Inferior parietal cortex (tissue), 1 donor: ENCODE measurements at regions not wholly inside any gene's neighbourhood (a gene's known extent, or its start where the extent isn't known, plus 50 kb on each side); places are given as distances from the start of the nearest gene placed in this dataset.
"Not testable (repeated sequence)": the region's sequence is repeated elsewhere in the genome, so short reads cannot be mapped to it uniquely, and the experiment has no call there.

Experiments
- DNase-seq: peaks from one replicate; pipeline ENCODE4 v3.0.0-alpha.2; 2016; ENCODE audit errors: extremely low spot score

DNA sequence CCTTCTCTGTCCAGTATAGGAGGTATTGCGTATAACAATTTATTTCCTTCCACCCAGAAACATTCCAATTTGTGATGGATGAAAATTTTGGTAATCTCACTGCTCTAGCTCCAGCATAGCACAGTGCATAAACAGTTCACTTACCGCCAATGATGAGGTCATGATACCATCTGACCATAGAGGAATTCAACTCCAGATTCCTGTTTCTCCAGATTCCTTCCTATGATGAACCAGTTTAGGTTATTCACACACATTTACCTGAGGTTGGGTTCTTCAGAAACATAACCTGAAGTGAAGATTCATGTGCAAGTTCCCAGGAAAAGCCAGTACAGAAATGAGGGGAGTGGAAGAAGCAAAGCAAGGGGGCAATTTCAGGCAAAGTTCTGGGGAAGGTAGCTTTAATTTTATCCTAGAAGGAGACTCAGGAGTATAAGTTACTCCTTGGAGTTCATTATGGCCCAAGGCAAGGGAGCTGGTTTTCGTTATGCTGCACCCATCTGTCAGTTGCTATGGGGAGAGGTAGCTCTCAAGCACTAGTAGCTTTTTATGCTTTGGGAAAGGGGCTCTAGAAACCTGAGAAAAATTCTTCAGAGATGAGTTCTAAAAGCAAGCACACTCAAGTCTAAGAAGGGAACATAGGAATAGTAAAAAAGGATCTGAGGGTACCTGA lies 121.6 kb downstream of the CASP12 start:
- no peak for DNase-seq

DNA sequence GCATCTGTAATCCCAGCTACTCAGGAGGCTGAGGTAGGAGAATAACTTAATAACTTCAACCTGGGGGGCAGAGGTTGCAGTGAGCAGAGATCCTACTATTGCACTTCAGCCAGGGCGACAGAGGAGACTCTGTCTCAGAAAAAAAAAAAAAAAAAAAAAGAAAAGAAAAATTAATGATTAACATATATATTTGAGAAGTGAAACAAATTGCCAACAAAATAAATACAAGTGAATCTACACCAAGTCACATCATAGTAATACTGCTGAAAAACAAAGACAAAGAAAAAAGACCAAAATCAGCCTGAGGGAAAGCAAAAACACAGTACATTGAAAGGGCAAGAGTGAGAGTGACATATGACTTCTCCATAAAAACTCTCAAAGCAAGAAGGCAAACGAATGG lies 123.7 kb downstream of the CASP12 start:
- no peak for DNase-seq

DNA sequence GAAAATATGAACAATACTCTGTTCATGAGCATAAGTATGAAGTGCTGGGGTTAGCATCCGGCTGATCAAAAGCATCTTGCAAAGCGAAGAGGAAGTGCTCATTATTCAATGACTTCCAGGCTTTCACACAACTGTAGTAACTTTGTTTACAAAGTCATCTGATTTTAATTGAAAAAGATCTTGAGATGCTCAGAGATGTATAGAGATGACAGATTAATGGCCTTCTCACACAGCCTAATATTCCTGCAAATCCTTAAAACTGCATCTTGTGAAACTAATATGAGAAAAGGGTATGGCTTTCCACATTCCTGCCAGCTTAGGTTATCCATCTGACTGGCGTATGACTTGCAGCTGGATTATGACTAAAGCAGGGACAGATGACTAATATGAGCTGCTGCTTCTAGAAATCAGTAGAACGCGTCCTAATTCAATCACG lies 125.4 kb downstream of the CASP12 start:
- DNase-seq: no peak

DNA sequence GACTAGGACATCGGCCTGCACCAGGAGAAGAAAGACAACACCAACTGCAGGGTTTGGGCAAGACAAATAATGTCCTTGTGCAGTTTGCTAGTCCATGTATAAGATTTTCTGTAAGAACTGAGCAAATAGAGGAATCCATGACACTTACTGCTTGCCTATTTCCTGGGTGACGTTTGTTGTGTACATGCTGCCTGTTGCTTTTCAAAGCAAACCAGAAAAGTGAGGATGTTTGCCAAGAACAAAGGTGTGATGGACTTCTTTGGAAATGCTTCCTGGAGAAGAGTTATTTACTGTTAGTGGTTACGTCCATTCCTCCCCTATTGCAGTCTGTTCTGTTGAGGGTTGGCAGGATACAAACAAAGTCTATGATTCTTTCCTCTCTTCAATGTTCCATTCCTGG lies 126.5 kb downstream of the CASP12 start:
- DNase-seq: no peak

DNA sequence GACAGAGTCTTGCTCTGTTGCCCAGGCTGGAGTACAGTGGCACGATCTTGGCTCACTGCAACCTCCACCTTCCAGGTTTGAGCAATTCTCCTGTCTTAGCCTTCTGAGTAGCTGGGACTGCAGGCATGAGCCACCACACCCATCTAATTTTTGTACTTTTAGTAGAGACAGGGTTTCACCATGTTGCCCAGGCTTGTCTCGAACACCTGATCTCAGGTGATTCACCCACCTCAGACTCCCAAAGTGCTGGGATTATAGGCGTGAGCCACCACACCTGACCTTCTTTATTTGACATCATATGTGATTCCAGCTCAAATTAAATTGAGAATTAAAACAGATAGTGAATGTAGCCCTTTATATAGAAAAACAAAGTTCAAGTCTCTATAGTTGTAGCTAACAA lies 127.2 kb downstream of the CASP12 start:
- DNase-seq: not testable (repeated sequence)

DNA sequence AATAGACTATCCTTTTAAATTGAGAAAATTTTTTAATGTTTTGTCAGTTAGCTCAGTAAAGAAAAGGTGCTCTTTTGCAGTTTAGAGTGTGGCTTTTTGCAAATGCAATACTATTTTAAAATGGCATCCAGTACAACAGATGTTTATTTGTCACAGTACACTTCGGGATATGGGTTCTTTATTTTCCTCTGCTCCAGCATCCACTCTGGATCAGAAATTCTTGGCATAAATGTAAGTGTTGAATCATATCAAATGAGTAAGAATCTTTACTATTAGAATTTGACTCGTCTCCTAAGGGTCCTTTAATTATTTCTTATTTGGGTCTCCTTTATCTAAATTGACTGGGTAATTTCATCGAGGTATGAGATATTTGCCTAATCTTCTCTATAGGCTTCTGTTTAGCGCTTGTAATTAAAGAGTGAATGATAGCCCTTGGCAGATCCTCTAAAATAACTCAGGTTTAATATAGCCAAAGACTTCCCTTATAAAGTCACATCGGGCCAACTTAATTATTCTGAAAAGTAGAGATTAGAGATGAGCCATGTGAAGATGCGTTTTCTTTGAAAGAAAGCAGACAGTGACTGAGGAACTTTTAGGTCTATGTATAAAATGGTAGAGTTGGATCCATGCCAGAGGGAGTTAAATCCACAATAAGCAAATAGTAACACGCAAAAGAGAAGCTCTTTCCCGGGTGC lies 132.7 kb downstream of the CASP12 start:
- DNase-seq: no peak

DNA sequence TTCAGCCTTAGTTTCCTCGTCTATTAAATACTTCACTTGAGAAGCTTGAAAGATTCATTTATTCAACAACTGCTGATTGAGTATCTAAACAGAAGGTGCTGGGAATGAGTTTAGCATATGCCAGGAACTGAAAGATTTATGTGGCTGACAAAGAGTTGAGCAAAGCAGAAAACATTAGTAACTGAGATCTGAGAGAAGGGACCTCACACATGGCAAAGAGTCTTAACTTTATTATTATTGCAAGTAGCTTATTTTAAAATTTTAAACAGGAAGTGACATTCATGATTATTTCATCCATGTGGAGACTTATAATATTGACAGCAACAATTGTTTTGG lies 133.6 kb downstream of the CASP12 start:
- DNase-seq: no peak

DNA sequence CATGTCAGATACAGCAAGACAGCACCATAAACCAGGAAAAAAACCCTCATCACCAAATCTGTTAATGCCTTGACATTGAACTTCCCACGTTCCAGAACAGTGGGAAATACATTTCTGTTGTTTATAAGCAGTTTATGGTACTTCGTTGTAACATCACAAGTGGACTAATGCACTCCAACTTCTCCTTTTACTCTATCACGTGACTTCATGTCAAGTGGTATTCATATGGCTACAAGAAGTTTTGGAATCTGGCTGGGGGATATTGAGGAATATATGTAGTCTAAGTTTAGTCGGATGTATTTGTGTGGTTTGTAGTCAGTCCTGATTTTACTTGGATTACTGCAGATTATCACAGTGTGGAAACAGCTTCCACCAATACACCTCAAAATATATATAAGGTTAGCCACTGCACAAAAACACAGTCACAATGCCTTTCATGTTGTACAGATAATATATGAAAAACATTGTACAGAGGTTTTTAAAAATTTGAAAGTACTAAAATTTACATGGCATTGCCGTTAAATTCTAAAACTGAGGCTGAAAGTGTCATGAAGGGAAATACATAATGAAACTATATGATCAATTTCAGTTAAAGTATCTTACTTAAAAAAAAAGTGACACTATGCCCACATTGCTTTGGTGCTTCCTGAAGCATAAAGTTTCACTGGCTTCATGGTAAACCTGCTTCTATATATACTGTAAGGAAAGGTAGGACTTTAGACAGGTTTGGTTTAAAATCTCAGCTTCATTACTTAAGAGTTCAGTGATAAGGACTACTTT lies 134.1 kb downstream of the CASP12 start:
- DNase-seq: no peak

DNA sequence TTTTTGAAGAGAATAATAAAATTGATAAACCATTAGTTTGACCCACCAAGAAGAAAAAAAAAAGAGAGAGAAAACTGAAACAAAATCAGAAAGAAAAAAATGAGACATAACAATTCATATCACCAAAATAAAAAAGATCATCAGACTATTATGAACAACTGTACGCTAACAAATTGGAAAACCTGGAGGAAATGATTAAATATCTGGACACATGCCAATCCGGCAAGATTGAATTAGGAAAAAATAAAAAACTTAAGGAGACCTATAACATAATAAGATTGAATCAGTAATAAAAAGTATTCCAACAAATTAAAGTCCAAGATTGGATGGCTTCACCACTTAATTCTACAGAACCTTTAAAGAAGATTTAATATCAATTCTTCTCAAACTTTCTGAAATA lies 136.7 kb downstream of the CASP12 start:
- DNase-seq: no peak

DNA sequence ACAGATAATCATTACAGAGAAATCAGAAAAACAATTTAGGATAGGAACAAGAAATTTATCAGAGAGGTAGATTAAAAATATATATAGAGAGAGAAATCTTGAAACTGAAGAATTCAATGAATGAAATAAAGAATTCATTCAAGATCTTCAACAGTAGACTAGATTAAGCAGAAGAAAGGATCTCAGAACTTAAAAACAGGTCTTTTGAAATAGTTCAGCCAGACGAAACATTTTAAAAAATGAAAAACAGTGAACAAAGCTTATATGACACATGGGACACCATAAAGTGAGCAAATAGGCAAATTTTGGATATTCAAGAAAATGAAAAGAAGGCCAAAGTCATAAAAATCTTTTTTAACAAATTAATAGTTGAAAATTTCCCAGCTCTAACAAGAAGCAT lies 138.8 kb downstream of the CASP12 start:
- no peak for DNase-seq

DNA sequence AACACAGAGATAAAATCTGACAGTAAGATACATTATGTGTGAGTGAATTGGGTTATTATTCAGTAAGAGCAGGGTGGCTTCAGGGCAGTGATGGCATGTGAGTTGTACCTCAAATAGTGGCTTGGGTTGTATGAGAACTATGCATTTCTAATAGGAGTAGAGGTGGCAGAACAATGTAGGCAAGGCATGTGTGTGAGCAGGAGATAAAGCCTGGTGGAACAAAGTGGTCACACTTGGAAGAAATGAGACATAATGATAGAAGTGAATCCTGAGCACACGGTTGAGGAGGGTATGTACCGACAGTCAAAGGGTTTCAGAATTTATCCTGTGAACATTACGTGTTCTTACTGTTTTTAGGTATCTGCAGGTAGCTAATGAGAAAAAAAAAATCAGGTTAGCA lies 159.3 kb downstream of the CASP12 start:
- no peak for DNase-seq

DNA sequence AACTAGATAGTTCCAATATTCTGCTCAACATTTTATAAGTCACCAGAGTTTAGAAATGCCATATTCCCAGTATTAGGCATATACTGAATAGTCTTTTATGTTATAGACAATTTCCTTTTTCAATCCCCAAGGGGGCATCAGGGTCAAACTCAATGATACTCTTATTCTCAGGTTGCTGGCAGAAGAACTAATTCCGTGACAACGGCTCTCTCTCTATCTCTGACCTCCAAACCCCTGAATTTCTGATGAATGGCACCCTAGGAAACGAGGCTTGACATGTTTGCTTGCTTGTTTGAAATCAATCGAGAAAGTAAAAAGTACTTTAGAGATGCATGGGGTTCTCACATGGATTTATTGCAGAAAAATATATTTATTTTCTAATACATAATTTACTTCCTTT lies 160.1 kb downstream of the CASP12 start:
- DNase-seq: no peak

DNA sequence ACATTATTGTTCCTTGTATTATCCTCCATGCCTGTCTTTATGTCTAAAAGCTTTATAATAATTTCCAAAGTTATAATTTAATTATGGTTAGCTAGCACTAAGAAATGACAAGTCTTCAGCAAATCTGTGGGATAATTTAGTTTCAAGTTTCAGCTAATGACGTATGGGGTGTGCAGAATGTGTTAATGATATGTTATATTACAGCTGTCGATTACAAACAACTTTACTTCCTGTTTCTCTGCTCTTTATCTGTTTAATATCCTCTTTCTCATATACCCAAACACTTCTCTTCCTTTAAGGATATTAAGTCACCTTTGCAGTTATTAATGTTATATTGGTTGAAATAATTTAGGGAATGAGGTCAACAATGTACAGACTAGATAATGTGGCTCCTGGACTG lies 161.8 kb downstream of the CASP12 start:
- DNase-seq: no peak

DNA sequence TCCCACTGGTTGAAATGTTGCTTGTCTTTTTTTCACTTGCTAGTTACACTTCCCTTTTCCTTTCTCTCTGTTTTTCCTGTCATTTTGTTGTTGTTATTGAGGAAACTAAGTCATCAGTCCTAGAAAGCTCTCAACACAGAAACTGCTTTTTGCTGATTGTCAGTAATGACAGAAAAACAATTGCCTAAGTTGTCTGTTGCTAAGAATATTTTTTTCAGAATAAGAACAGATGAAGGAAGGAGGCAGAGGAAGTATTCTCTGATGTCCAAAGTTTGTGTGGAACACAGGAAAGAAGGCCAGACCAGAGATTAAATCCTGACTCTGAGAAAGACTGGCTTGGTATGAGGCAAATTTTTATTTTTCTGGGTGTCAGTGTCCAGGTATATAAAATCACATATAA lies 163.3 kb downstream of the CASP12 start:
- no peak for DNase-seq

DNA sequence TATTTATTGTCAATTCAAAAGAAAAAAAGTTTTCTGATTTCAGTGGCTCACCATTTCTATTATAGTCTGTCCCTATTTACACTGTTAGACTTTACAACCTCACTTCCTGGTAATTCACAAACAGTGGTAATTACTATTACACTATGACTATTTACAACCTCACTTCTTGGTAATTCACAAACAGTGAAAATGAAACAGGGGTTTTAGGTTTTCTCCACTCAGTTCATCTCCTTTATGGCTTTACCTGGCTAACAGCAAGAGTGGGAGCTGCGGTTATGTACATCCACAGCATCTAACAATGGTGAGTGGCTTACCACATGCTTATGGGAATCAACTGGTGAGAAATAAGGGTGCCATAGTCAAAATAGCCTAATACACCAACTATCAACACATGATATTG lies 166.4 kb downstream of the CASP12 start:
- no peak for DNase-seq

DNA sequence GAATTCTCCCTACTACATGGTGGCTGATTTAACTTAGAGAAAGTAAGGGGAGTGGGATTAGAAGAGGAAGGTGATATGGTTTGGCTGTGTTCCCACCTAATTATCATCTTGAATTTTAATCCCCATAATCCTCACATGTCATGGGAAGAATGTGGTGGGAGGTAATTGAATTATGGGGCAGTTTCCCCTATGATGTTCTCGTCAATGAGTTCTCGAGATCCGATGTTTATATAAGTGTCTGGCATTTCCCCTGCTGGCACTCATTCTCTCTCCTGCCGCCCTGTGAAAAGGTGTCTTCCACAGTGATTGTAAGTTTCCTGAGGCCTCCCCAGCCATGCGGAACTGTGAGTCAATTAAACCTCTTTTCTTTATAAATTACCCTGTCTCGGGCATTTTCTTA lies 169.3 kb downstream of the CASP12 start:
- DNase-seq: no peak

DNA sequence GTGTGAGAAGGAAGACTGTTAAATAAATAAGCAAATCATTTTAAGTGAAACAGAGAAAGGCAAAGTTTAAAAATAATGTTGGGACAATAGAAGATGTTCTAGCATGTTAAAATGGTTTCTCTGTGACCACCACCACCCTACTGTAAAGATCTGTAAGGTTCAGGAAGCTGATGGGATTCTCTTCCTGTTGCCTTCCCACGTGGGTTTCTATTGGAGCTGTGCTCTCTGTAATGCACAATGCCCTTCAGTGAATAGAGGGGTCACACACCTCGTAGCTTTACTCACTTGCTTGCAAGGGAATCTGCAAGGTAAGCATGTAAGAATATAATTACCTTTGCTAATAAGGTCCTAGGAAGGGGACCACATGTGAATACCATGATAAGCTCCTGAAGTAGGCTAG lies 170.5 kb downstream of the CASP12 start:
- DNase-seq: no peak

DNA sequence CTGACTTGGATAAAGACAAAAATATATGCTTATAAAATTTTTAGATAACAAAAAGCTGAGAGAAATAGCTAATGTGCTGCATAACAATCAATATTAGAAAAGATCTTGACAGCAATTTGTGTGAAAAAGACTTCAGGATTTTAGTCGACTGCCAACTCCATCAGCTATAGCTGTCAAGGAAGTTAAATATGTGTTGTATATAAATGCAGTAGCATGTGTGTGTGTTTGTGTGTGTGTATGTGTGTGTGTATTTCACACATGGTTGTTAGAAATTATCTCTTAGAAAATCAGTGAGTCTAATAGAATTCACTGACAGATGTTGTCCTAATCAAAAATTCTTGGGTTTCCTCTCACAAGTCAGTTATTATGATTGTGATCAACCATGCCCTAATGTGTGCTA lies 171.2 kb downstream of the CASP12 start:
- DNase-seq: no peak

DNA sequence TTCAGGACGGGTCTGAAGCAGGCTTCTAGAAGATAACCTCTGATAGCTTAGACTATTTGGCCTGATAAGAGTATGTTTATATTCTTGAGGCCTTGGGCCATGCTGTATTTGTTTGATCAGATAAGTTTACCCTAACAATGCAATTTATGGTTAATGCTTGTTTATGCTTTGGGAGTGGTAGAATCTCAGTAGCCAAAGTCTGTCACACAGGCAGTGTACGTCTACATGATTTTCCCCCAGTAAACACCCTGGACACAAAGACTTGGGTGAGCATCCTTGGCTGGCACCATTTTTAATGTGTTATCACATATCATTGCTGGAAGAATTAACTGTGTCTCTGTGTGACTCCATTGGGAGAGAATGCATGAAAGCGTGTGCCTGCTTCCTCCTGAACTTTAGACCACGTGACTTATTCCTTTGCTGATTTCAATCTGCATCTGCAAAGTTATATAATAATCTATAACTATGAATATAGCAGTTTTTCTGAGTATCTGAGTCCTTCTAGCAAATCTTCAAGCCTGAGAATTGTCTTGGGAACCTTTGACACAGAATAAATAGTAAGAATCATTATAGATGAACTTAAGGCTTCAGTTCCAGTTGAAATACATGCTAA lies 172.4 kb downstream of the CASP12 start:
- no peak for DNase-seq

DNA sequence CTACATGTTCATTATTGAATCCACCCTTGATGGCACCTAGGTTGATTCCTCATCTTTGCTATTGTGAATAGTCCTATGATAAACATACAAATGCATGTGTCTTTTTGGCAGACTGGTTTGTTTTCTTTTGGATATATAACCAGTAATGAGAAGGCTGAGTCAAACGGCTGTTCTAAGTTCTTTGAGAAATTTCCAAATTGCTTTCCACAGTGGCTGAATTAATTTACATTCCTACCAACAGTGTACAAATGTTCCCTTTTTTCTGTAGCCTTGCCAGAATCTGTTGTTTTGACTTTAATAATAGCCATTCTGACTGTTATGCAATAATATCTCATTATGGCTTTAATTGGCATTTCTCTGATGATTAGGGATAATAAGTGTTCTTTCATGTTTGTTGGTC lies 184.9 kb downstream of the CASP12 start:
- peak; percentile 24 for DNase-seq

DNA sequence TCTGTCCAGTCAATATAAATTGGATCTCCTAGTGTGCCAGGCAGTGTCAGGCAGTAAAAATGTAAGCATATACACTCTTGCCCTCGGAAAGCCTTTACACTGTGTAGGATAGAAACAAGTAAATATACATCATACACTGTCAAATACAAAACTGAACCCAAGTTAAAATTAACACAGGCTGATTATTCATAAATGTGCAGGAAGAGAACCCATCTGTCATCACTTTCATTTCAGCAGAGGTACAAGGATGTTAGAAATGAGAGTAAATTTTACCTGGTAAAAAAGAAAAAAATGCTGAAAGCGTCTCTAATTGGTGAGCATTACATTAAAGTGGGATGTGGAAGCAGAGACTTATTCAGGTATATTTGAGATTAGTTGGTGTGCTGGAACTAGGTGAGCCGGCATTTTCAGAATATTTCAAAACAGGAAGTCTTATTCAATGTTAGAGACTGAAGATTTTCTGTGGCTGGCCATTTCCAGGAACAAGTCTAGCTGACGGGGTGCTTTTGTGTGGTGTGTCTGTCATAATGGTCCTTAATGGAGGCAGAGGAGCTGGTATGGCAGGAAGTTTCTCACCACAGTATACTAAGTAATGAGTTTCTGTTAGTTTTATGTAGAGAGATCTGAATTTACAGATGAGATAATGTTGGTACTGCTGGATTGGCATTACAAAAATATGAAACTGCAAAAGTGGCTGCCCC lies 192.6 kb downstream of the CASP12 start:
- DNase-seq: peak; percentile 14

DNA sequence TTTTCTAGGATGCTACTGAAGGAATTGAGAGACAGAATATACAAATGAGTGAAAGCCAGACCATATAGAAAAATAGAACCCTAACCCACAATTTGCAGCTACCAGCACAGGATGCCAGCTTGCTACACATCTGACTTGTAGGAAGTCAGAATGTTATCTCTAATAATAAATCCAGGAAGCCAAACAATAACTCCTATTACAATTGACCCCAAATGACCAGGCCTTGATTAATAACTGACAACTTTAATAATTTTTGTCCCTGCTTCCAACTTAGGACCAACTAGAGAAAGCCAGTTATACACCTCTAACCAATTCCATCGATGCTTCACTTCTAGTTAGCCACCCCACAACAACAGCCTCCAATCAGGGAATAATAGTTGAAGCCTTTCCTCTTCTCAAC lies 193.4 kb downstream of the CASP12 start:
- no peak for DNase-seq
